OCI-LY7 (cell line): ENCODE measurements at regions not wholly inside any gene's neighbourhood (a gene's known extent, or its start where the extent isn't known, plus 50 kb on each side); places are given as distances from the start of the nearest gene placed in this dataset.

ENCODE experiments used
- EZH2phosphoT487 ChIP-seq: fragments of 200-600 bp; sonication (generic); IDR thresholded peaks from 2 replicates; pipeline ENCODE4 v1.6.1; 2018; ENCODE audit warnings: low read depth, borderline replicate concordance, mild to moderate bottlenecking, mixed run types, antibody characterized with exemption, low read length, moderate library complexity, mixed read lengths
- TF ChIP-seq, protein P1 (sequence below): fragments of 200-600 bp; sonication (generic); conservative IDR thresholded peaks from 2 replicates; pipeline ENCODE4 v1.5.1; 2014; ENCODE audit warnings: mild to moderate bottlenecking, antibody characterized with exemption, low read length, moderate library complexity, mixed read lengths

DNA sequence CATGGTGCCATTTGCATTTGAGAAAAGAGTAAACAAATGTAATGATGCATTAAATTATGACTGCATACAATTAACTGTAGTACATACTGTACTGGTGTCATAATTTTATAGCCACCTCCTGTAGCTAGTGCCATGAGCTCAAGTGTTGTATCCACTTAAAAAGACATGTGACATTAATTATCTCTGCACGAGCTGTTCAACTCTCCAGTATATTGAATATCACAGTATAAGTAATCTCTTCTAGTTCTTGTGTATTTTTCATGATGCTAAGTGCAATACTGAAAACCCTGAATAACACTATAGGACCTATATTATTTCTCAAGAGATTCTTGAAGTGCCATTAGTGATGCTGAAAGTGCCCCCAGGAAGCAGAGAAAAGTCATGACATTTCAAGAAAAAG lies 387.3 kb downstream of the PCDH17 start:
- TF ChIP-seq, protein P1, sequence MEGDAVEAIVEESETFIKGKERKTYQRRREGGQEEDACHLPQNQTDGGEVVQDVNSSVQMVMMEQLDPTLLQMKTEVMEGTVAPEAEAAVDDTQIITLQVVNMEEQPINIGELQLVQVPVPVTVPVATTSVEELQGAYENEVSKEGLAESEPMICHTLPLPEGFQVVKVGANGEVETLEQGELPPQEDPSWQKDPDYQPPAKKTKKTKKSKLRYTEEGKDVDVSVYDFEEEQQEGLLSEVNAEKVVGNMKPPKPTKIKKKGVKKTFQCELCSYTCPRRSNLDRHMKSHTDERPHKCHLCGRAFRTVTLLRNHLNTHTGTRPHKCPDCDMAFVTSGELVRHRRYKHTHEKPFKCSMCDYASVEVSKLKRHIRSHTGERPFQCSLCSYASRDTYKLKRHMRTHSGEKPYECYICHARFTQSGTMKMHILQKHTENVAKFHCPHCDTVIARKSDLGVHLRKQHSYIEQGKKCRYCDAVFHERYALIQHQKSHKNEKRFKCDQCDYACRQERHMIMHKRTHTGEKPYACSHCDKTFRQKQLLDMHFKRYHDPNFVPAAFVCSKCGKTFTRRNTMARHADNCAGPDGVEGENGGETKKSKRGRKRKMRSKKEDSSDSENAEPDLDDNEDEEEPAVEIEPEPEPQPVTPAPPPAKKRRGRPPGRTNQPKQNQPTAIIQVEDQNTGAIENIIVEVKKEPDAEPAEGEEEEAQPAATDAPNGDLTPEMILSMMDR: no peak
- TF ChIP-seq EZH2phosphoT487: no peak
